Fibroblast of skin of scalp (primary cell): ENCODE measurements at regions not wholly inside any gene's neighbourhood (a gene's known extent, or its start where the extent isn't known, plus 50 kb on each side); places are given as distances from the start of the nearest gene placed in this dataset.

Experiments
- DNase-seq: peaks from one replicate; pipeline ENCODE4 v3.0.0-alpha.2; 2013

DNA sequence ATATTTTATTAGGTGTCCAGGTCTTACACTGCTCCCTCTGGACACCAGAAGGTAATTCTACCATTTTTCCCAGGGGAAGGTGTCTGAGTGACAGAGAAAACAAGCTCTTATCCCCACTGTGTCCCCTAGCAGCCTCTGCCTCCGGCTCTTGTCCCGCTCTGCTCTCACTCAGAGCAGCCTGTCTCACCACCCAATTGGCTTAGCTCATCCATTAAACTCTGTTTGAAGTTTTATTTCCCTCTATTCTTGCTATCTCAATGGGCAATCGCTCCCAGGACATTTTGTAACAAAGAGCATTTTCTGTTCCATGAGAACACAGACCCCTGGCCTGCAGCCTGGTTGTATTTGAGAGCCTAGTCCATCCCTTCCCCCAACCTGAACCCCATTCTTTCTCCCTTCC is 90.6 kb upstream of the LDAH start:
- DNase-seq: no peak

GRCh38 chr2:20900052-20900636 is 77.2 kb upstream of the LDAH start:
- DNase-seq: no peak

- no peak for DNase-seq
These were observed 75.1 kb upstream of the LDAH start for GRCh38 chr2:20897874-20898453.

DNA sequence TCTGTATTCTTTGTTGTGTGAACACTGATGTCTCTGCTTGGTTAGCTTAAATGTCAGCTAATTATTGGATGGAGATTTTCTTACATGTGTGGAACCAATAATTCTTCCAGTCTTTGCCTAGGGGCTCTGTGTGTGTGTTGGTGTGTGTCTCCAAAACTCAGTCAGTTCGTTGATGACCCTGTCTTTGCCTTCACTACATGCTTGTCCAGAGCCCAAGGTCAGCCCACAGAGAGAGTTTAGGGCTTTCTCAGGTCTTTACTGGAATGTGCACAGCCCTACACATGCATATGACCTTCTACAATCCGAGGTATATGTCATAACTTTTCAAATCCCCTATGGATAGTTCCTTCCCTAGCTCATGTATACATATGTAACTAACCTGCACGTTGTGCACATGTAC is 74.1 kb upstream of the LDAH start:
- no peak for DNase-seq

GRCh38 chr2:20884829-20885228 is 61.9 kb upstream of the LDAH start:
- DNase-seq: no peak

GRCh38 chr2:20882466-20883170 is 59.7 kb upstream of the LDAH start:
- no peak for DNase-seq

DNA sequence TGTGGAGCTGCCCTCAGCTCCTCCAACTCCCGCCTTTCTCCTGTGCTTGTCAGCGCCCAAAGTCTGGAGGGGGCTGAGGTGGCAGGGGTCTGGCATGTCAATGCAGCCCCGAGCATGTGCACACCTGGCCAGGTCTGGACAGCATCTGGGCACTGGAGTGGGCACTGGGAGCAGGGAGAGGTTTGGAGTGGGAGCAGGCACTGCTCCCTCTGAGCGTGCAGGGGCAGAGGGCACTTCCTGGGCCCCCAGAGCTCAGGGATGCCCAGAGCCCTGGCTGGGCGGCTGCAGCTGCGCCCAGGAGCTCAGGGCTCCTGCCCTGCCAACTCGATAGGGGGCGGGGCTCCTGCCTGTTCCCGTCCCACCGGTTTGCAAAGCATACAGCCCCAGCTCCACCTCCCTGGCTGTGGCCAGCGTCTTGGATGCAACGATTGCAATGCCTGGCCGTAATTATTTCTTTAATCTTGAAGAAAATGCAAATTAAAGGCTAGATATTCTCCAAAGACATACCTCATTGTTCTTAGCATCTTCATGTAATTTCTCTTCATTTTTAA is 57.4 kb upstream of the LDAH start:
- no peak for DNase-seq

- DNase-seq: no peak
These were observed 56.3 kb upstream of the LDAH start for GRCh38 chr2:20879221-20879620.

GRCh38 chr2:20877960-20878359 is 55.1 kb upstream of the LDAH start:
- DNase-seq: no peak
